HCT116 (cell line): ENCODE measurements at regions not wholly inside any gene's neighbourhood (a gene's known extent, or its start where the extent isn't known, plus 50 kb on each side); places are given as distances from the start of the nearest gene placed in this dataset.

Experiments used
- ATAC-seq: fragments of 200-7000 bp; cut with Tn5 transposase; 2 replicates; pipeline ENCODE4 v1.9.1; 2020; ENCODE audit warnings: mild to moderate bottlenecking, moderate library complexity
- BruUV-seq: library from RNA; stranded (reverse); fragments of 400-500 nt; replicated peaks from 2 replicates; lab custom pipeline; 2021; lab: Mats Ljungman, UMichigan
- CTCF ChIA-PET: fragments of 300-600 bp; sonication (Branson Sonifier 250); formaldehyde crosslinking; loops from one replicate; lab custom pipeline; 2021; ENCODE audit warnings: antibody characterized with exemption; lab: Charles Lee
- POLR2A ChIA-PET: fragments of 300-600, 350-600 bp; sonication (Branson Sonifier 250); formaldehyde crosslinking; loops from one replicate; lab custom pipeline; 2021; ENCODE audit warnings: antibody characterized with exemption; lab: Charles Lee
- RAD21 ChIA-PET, 2 experiments: fragments of 300-600 bp; sonication (Branson Sonifier 250); formaldehyde crosslinking; loops; one replicate each; lab custom pipeline; 2023; ENCODE audit warnings: low total read pairs in 2 of 2; ENCODE audit not compliant: uncharacterized antibody in 2 of 2, unreplicated experiment in 2 of 2, low non-redundant PET in 1 of 2; lab: Charles Lee
- DNase-seq: peaks from one replicate; pipeline ENCODE4 v3.0.0-alpha.2; 2010; ENCODE audit warnings: low read depth, low spot score
- H2AFZ ChIP-seq: fragments of 200-600 bp; shearing (Covaris generic), sonication (generic); 2 replicates; pipeline ENCODE4 v1.6.1; 2017; ENCODE audit warnings: low read depth, mixed run types, mixed read lengths, antibody characterized with exemption, low read length; ENCODE audit not compliant: poor library complexity, severe bottlenecking
- H3K27ac ChIP-seq: 2 replicates; pipeline ENCODE4 v1.5.1; 2012; ENCODE audit warnings: low read depth, low read length
- H3K27me3 ChIP-seq: fragments of 200-600 bp; sonication (generic); 2 replicates; pipeline ENCODE4 v1.6.1; 2016; ENCODE audit warnings: mixed run types, low read length, mixed read lengths; ENCODE audit not compliant: insufficient read depth
- H3K36me3 ChIP-seq, 2 experiments: fragments of 200-500 bp in 1 of 2; fragments of 200-600 bp in 1 of 2; sonication (Bioruptor generic) in 1 of 2; sonication (generic) in 1 of 2; 2 replicates each; pipeline versions ENCODE4 v1.5.1 to v1.6.1; 2014 to 2016; ENCODE audit warnings: low read length in 2 of 2, inconsistent platforms in 1 of 2, mixed read lengths in 1 of 2, mixed run types in 1 of 2; ENCODE audit not compliant: insufficient read depth in 2 of 2, control insufficient read depth in 1 of 2
- H3K4me1 ChIP-seq, 2 experiments: fragments of 200-600 bp in 1 of 2; sonication (generic) in 1 of 2; 2 replicates each; pipeline versions ENCODE4 v1.5.1 to v1.6.1; 2012 to 2017; ENCODE audit warnings: low read length in 2 of 2, inconsistent platforms in 1 of 2, mild to moderate bottlenecking in 1 of 2, mixed read lengths in 1 of 2, mixed run types in 1 of 2, moderate library complexity in 1 of 2; ENCODE audit not compliant: insufficient read depth in 2 of 2, control insufficient read depth in 1 of 2
- H3K4me2 ChIP-seq: fragments of 200-600 bp; sonication (generic); 2 replicates; pipeline ENCODE4 v1.6.1; 2017; ENCODE audit warnings: mixed run types, low read length, mixed read lengths
- H3K4me3 ChIP-seq, 2 experiments: fragments of 200-600 bp in 1 of 2; sonication (generic) in 1 of 2; replicated peaks in 1 of 2; 2 replicates each; pipeline ENCODE4 v1.5.1; 2011 to 2016; ENCODE audit warnings: low read length in 2 of 2, control low read depth in 1 of 2, low read depth in 1 of 2, mild to moderate bottlenecking in 1 of 2, mixed read lengths in 1 of 2, mixed run types in 1 of 2
- H3K79me2 ChIP-seq: fragments of 200-600 bp; sonication (generic); 2 replicates; pipeline ENCODE4 v1.6.1; 2017; ENCODE audit warnings: mild to moderate bottlenecking, mixed run types, low read length, moderate library complexity, mixed read lengths; ENCODE audit not compliant: insufficient read depth
- H3K9ac ChIP-seq: fragments of 200-600 bp; sonication (generic); 2 replicates; pipeline ENCODE4 v1.6.1; 2016; ENCODE audit warnings: low read length, mixed read lengths
- H3K9me2 ChIP-seq: fragments of 200-600 bp; sonication (generic), shearing (Covaris generic); 2 replicates; pipeline ENCODE4 v1.6.1; 2017; ENCODE audit warnings: mixed run types, mild to moderate bottlenecking, moderate library complexity; ENCODE audit not compliant: insufficient read depth
- H3K9me3 ChIP-seq, 2 experiments: fragments of 200-500 bp in 1 of 2; fragments of 200-600 bp in 1 of 2; sonication (Bioruptor generic) in 1 of 2; sonication (generic) in 1 of 2; 2 replicates each; pipeline ENCODE4 v1.6.1; 2014 to 2017; ENCODE audit warnings: low read length in 2 of 2, mixed read lengths in 2 of 2, inconsistent platforms in 1 of 2, low read depth in 1 of 2, mild to moderate bottlenecking in 1 of 2, mixed run types in 1 of 2, moderate library complexity in 1 of 2; ENCODE audit not compliant: control insufficient read depth in 1 of 2, insufficient read depth in 1 of 2
- H4K20me1 ChIP-seq: fragments of 200-600 bp; sonication (generic), shearing (Covaris generic); 2 replicates; pipeline ENCODE4 v1.6.1; 2017; ENCODE audit warnings: mixed run types, mild to moderate bottlenecking, moderate library complexity; ENCODE audit not compliant: insufficient read depth
- ATF3 ChIP-seq: IDR thresholded peaks from 2 replicates; pipeline ENCODE4 v1.6.1; 2012
- CBX3 ChIP-seq: IDR thresholded peaks from 2 replicates; pipeline ENCODE4 v1.6.1; 2012; ENCODE audit warnings: low read depth
- CEBPB ChIP-seq: IDR thresholded peaks from 2 replicates; pipeline ENCODE4 v1.6.1; 2012; ENCODE audit warnings: low read depth
- ELF1 ChIP-seq: IDR thresholded peaks from 2 replicates; pipeline ENCODE4 v1.6.1; 2012; ENCODE audit warnings: low read depth, borderline replicate concordance
- EZH2 ChIP-seq: fragments of 200-600 bp; sonication (generic); IDR thresholded peaks from 2 replicates; pipeline ENCODE4 v1.6.1; 2017; ENCODE audit warnings: antibody characterized with exemption, mixed run types
- EZH2phosphoT487 ChIP-seq: fragments of 200-600 bp; IDR thresholded peaks from 2 replicates; pipeline ENCODE4 v1.6.1; 2018; ENCODE audit warnings: antibody characterized with exemption, borderline replicate concordance
- FOSL1 ChIP-seq: IDR thresholded peaks from 2 replicates; pipeline ENCODE4 v1.6.1; 2012; ENCODE audit warnings: low read depth
- JUND ChIP-seq: IDR thresholded peaks from 2 replicates; pipeline ENCODE4 v1.6.1; 2012
- POLR2AphosphoS5 ChIP-seq: IDR thresholded peaks from 2 replicates; pipeline ENCODE4 v1.6.1; 2011; ENCODE audit warnings: mild to moderate bottlenecking, low read depth, low read length, moderate library complexity
- RAD21 ChIP-seq: IDR thresholded peaks from 2 replicates; pipeline ENCODE4 v1.6.1; 2012; ENCODE audit warnings: low read depth, mild to moderate bottlenecking
- REST ChIP-seq: IDR thresholded peaks from 2 replicates; pipeline ENCODE4 v1.6.1; 2012; ENCODE audit warnings: low read depth
- SP1 ChIP-seq: IDR thresholded peaks from 2 replicates; pipeline ENCODE4 v1.6.1; 2012; ENCODE audit warnings: low read depth
- SRF ChIP-seq: IDR thresholded peaks from 2 replicates; pipeline ENCODE4 v1.6.1; 2012; ENCODE audit warnings: low read depth
- YY1 ChIP-seq: IDR thresholded peaks from 2 replicates; pipeline ENCODE4 v1.6.1; 2011; ENCODE audit warnings: low read length, low read depth, moderate library complexity, mild to moderate bottlenecking; ENCODE audit not compliant: insufficient replicate concordance; ENCODE audit errors: extremely low read depth
- ZBTB33 ChIP-seq: IDR thresholded peaks from 2 replicates; pipeline ENCODE4 v1.6.1; 2011; ENCODE audit warnings: mild to moderate bottlenecking, low read length, moderate library complexity; ENCODE audit not compliant: insufficient replicate concordance; ENCODE audit errors: extremely low read depth
- ZFX ChIP-seq: fragments of 450-650 bp; IDR thresholded peaks from 2 replicates; pipeline ENCODE4 v1.6.1; 2017
- ZNF274 ChIP-seq: fragments of 200-500 bp; sonication (Bioruptor generic); IDR thresholded peaks from 2 replicates; pipeline ENCODE4 v1.6.1; 2014; ENCODE audit warnings: mild to moderate bottlenecking, low read depth, low read length, inconsistent platforms
- intact Hi-C: fragments of 100-400 bp; cut with micrococcal nuclease; formaldehyde crosslinking; loops from 2 replicates; pipeline ENCODE4 v1.10.0; 2022

GRCh38 chr21:35258521-35258920 lies 209.4 kb upstream of the RUNX1 start:
- H3K27ac ChIP-seq = no peak overlapping the region
- CTCF ChIA-PET = no interaction called here
- TF ChIP-seq EZH2 = no peak
- no peak for TF ChIP-seq CBX3
- TF ChIP-seq ELF1 = no peak
- no peak for TF ChIP-seq ZNF274
- TF ChIP-seq POLR2AphosphoS5 = no peak
- TF ChIP-seq, all 23 proteins: peak for 0
- H3K4me1 ChIP-seq = peaks cover 16 to 32% of the 10 kb centered on the region in 2 experiments
- no TSS peak for BruUV-seq
- H3K27me3 ChIP-seq = no peaks in the 10 kb centered on the region
- ChIA-PET RAD21 (no interaction called here), POLR2A (no interaction called here)
- H4K20me1 ChIP-seq = no peaks in the 10 kb centered on the region
- H3K9me3 ChIP-seq = no peaks in the 10 kb centered on the region
- DNase-seq (no peak), ATAC-seq (no peak)
- H2AFZ ChIP-seq = peak overlapping the region; percentile 78
- no peak overlapping the region for H3K4me2 ChIP-seq
- intact Hi-C loops = no loop called here
- H3K4me3 ChIP-seq = no peak overlapping the region
- H3K79me2 ChIP-seq = no peaks in the 10 kb centered on the region
- no peaks in the 10 kb centered on the region for H3K9me2 ChIP-seq
- H3K9ac ChIP-seq = no peak overlapping the region
- H3K36me3 ChIP-seq = no peaks in the 10 kb centered on the region

- RAD21 ChIA-PET = no interaction called here
- H3K4me3 ChIP-seq = peak overlapping the region in 1 of 2 experiments; percentile 0; a peak in 1 of 4 replicates
- intact Hi-C loops = no loop called here
- peak overlapping the region; percentile 78 for H2AFZ ChIP-seq
- peak overlapping the region; percentile 46 for H3K9ac ChIP-seq
- H3K9me3 ChIP-seq = no peaks in the 10 kb centered on the region
- H3K4me2 ChIP-seq = peak overlapping the region; percentile 77
- no peaks in the 10 kb centered on the region for H4K20me1 ChIP-seq
- no TSS peak for BruUV-seq
- POLR2A ChIA-PET = interaction anchor here (1.1 to 1.7 kb wide), 2 partner anchors 24 to 368 kb away, joined by 3 to 5 read pairs; no protein-coding TSS in a partner anchor
- CTCF ChIA-PET = interaction anchor here (1.3 kb wide), 1 partner anchor 52 kb away, joined by 3 read pairs; no protein-coding TSS in a partner anchor
- no peaks in the 10 kb centered on the region for H3K79me2 ChIP-seq
- no peaks in the 10 kb centered on the region for H3K27me3 ChIP-seq
- no peaks in the 10 kb centered on the region for H3K36me3 ChIP-seq
- peak; percentile 68 for DNase-seq
- ATAC-seq = peak; percentile 25
- H3K4me1 ChIP-seq = peaks cover 16 to 32% of the 10 kb centered on the region in 2 experiments
- H3K27ac ChIP-seq = peak overlapping the region; percentile 63; the same call in 1 of the 2 replicates
- no peaks in the 10 kb centered on the region for H3K9me2 ChIP-seq
- TF ChIP-seq SRF (0 out of 2 replicates have a peak, but pooled peaks have one; percentile 9), CEBPB (peak; percentile 42; the same call in 1 of the 2 replicates), ZFX (no peak), REST (no peak), SP1 (peak; percentile 39; the same call in 1 of the 2 replicates), FOSL1 (peak; percentile 52; the same call in 1 of the 2 replicates), RAD21 (0 out of 2 replicates have a peak, but pooled peaks have one; percentile 21), YY1 (no peak), ZBTB33 (no peak), ATF3 (no peak), JUND (peak; percentile 56), EZH2phosphoT487 (no peak)
These were observed 208.3 kb upstream of the RUNX1 start for GRCh38 chr21:35257413-35257812.
